Right lobe of liver (tissue), 6 donors: ENCODE measurements at regions not wholly inside any gene's neighbourhood (a gene's known extent, or its start where the extent isn't known, plus 50 kb on each side); places are given as distances from the start of the nearest gene placed in this dataset.

Experiments
- ATAC-seq, 4 donors: fragments of 200-7000 bp; cut with Tn5 transposase; one replicate each; pipeline ENCODE4 v1.9.1; 2020; ENCODE audit warnings: mild to moderate bottlenecking in 4 of 4, moderate library complexity in 4 of 4
- DNase-seq, 3 donors: peaks; one replicate each; pipeline ENCODE4 v3.0.0-alpha.2; 2020
- H3K27ac ChIP-seq, 3 donors: fragments of 200-600 bp; one replicate each; pipeline ENCODE4 v1.8.0; 2022
- H3K27me3 ChIP-seq, 2 donors: fragments of 200-600 bp; one replicate each; pipeline ENCODE4 v1.8.0; 2022
- H3K36me3 ChIP-seq, 4 donors: fragments of 200-600 bp; sonication (generic) in 1 of 4; one replicate each; pipeline versions ENCODE4 v1.5.1 to v1.8.0; 2017 to 2022; ENCODE audit warnings: control low read depth in 1 of 4
- H3K4me1 ChIP-seq, 4 donors: fragments of 200-600 bp; sonication (generic) in 1 of 4; one replicate each; pipeline versions ENCODE4 v1.5.1 to v1.8.0; 2017 to 2022; ENCODE audit warnings: control low read depth in 1 of 4
- H3K4me3 ChIP-seq, 3 donors: fragments of 200-600 bp; one replicate each; pipeline ENCODE4 v1.8.0; 2022
- H3K9me3 ChIP-seq, 4 donors: fragments of 200-600 bp; sonication (generic) in 1 of 4; one replicate each; pipeline versions ENCODE4 v1.5.1 to v1.8.0; 2017 to 2022; ENCODE audit warnings: control low read depth in 1 of 4
- CTCF ChIP-seq, 4 donors: fragments of 200-600 bp in 3 of 4; fragments of 450-650 bp in 1 of 4; IDR thresholded peaks; one replicate each; pipeline versions ENCODE4 v1.5.1 to v1.8.0; 2016 to 2022; ENCODE audit warnings: antibody characterized with exemption in 4 of 4, mild to moderate bottlenecking in 2 of 4
- POLR2A ChIP-seq: fragments of 450-650 bp; IDR thresholded peaks from one replicate; pipeline ENCODE4 v1.6.1; 2017; ENCODE audit warnings: antibody characterized with exemption, mild to moderate bottlenecking
- WGBS: methylation state at CpG from one replicate; pipeline ENCODE4 v1.1.6; 2018; ENCODE audit warnings: low coverage, low lambda C conversion rate; ENCODE audit not compliant: insufficient coverage; ENCODE audit errors: missing lambda C conversion rate; 5-methylcytosine and 5-hydroxymethylcytosine counted together
- intact Hi-C, 2 donors: fragments of 100-400 bp; cut with DNase I; formaldehyde crosslinking; loops; one replicate each; pipeline versions ENCODE4 v1.11.2 to v1.14.1; 2022
- donor health status: DM: no; HTN: yes; CAD: no.
- donor health status: DM: no; HTN: no; CAD: no.
- donor health status: DM: no; HTN: no; CAD: no.
- donor health status: DM: no; HTN: yes; CAD: no.
- donor health status: DM: no; HTN: yes; CAD: no.

- Histone ChIP-seq H3K4me3 (no peak overlapping the region), H3K9me3 (no peaks in the 10 kb centered on the region), H3K27me3 (no peaks in the 10 kb centered on the region), H3K36me3 (no peaks in the 10 kb centered on the region), H3K4me1 (peaks cover 0 to 49% (median 17%) of the 10 kb centered on the region in 4 donors), H3K27ac (peak overlapping the region; percentile 36 to 89 (median 62))
- ATAC-seq (peak; percentile 43 to 63 (median 60)), DNase-seq (no peak)
- TF ChIP-seq POLR2A (no peak), CTCF (IDR thresholded peaks at IDR 0.05) (no peak)
- 20% methylated on average over 5 of the region's 5 CpGs for WGBS
- intact Hi-C loops = loop anchor here in 1 of 2 donors (10.0 kb wide), 1 partner anchor 202 kb away; no protein-coding TSS in a partner anchor
These were observed 61.5 kb upstream of the CPEB4 start for GRCh38 chr5:173826428-173827350.

- no peak for TF ChIP-seq POLR2A
- Histone ChIP-seq H3K4me1 (peaks cover 0 to 34% (median 13%) of the 10 kb centered on the region in 4 donors), H3K9me3 (no peaks in the 10 kb centered on the region), H3K27me3 (no peaks in the 10 kb centered on the region), H3K4me3 (no peak overlapping the region), H3K27ac (no peak overlapping the region), H3K36me3 (no peaks in the 10 kb centered on the region)
- intact Hi-C loops = loop anchor here in 1 of 2 donors (10.0 kb wide), 1 partner anchor 204 kb away; no protein-coding TSS in a partner anchor
- DNase-seq (no peak), ATAC-seq (no peak)
- WGBS = no CpG with 5 or more reads among the region's 1 CpG
These were observed 59.2 kb upstream of the CPEB4 start for GRCh38 chr5:173828952-173829351.

GRCh38 chr5:173829826-173830225, 58.3 kb upstream of the CPEB4 start:
- Histone ChIP-seq H3K4me3 (no peak overlapping the region), H3K36me3 (no peaks in the 10 kb centered on the region), H3K27me3 (no peaks in the 10 kb centered on the region), H3K4me1 (peaks cover 0 to 27% (median 11%) of the 10 kb centered on the region in 4 donors), H3K9me3 (no peaks in the 10 kb centered on the region), H3K27ac (no peak overlapping the region)
- no peak for DNase-seq
- WGBS = 71% methylated on average over 5 of the region's 5 CpGs
- ATAC-seq = no peak
- intact Hi-C loops = loop anchor here in 1 of 2 donors (10.0 kb wide), 1 partner anchor 205 kb away; no protein-coding TSS in a partner anchor
- no peak for TF ChIP-seq CTCF (IDR thresholded peaks at IDR 0.05)
- no peak for TF ChIP-seq POLR2A

GRCh38 chr5:173830421-173830820, 57.7 kb upstream of the CPEB4 start:
- Histone ChIP-seq H3K9me3 (no peaks in the 10 kb centered on the region), H3K4me3 (no peak overlapping the region), H3K4me1 (peaks cover 0 to 21% (median 6%) of the 10 kb centered on the region in 4 donors), H3K27me3 (no peaks in the 10 kb centered on the region), H3K36me3 (no peaks in the 10 kb centered on the region), H3K27ac (no peak overlapping the region)
- no peak for TF ChIP-seq CTCF (IDR thresholded peaks at IDR 0.05)
- no peak for TF ChIP-seq POLR2A
- DNase-seq (no peak), ATAC-seq (no peak)
- 71% methylated on average over 1 of the region's 1 CpG for WGBS
- intact Hi-C loops = no loop called here
